GM19351 (cell line): ENCODE measurements at regions not wholly inside any gene's neighbourhood (a gene's known extent, or its start where the extent isn't known, plus 50 kb on each side); places are given as distances from the start of the nearest gene placed in this dataset.
"Not testable (repeated sequence)": the region's sequence is repeated elsewhere in the genome, so short reads cannot be mapped to it uniquely, and the experiment has no call there.

ENCODE experiments used
- ATAC-seq: cut with Tn5 transposase; IDR thresholded peaks from one replicate; pipeline ENCODE4 v1.9.1; 2021; ENCODE audit warnings: mild to moderate bottlenecking, moderate library complexity; ENCODE audit not compliant: unreplicated experiment

DNA sequence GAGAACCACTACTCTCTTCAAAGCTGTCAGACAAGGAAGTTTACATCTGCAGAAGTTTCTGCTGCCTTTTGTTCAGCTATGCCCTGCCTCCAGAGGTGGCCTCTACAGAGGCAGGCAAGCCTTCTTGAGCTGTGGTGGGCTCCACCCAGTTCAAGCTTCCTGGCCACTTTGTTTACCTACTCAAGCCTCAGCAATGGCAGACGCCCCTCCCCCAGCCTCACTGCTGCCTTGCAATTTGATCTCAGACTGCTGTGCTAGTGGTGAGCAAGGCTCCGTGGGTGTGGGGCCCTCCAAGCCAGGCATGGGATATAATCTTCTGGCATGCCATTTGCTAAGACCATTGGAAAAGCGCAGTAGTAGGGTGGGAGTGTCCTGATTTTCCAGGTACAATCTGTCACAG is 144.0 kb downstream of the CCNG2 start:
- ATAC-seq, result not testable (repeated sequence)

DNA sequence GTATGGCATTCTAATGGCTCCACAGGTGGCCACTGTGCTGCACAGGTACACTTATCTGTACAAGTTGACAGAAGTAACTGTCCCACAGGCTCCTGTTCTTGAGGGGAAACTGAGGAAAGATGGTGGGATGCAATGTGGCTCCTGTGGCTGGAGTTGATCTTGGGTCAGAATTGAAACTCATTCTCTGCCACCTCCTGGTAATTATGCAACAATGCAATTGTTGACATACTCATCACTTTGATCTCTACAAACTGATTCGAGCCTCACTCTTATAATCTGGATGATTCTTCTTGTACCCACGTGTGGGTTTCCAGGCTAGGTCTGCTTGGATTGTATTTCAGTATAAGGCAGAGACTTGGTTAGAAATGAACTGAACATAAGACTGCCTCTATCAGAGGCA is 148.8 kb downstream of the CCNG2 start:
- no peak for ATAC-seq

DNA sequence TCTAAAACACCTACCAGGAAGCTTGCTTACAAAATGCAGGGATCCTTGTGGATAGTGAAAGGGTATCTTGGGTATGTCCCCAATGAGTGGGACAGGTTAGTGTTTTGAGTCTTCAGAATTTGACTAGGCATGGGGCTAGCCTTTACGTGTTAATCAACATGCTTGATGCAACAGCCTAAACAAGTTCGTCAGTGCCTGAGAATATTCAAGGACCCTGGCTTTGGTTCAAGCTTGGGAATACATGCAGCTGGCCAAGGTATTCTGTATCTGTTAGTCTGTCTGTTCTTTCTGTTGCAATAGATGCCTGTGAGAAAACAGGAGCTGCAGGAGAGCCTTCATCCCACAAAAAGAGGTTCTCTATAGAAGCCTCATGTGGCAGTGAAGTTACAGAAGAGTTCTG is 149.5 kb downstream of the CCNG2 start:
- no peak for ATAC-seq

DNA sequence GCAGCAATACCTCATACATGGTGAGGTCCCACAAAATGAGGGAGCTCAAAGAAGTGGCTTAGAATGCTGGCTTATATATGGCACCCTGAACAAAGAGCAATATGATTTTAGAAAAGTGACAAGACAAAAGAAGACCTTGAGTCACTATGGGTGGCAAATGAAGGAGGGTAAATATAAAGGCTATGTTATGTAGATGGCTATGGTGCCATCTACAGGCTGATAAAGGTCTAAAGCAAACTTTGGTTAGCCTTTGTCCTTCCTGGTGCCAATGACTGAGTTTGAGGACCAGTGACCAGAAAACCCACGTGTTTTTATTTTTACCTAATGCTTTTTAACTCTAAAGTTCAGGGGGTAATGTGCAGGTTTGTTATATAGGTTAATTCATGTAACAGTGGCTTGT is 151.8 kb downstream of the CCNG2 start:
- no peak for ATAC-seq

DNA sequence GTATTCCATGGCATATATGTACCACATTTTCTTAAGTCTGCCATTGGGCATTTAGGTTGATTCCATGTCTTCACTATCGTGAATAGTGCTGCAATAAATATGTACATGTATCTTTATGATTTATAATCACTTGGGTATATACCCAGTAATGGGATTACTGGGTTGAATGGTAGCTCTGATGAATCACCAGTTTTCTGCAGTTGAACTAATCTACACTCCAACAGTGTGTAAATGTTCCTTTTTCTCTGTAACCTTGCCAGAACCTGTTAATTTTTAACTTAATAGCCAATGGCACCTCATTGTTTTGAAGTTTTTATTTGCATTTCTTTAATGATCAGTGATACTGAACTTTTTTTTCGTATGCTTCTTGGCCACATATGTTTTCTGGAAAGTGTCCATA is 152.5 kb downstream of the CCNG2 start:
- no peak for ATAC-seq

DNA sequence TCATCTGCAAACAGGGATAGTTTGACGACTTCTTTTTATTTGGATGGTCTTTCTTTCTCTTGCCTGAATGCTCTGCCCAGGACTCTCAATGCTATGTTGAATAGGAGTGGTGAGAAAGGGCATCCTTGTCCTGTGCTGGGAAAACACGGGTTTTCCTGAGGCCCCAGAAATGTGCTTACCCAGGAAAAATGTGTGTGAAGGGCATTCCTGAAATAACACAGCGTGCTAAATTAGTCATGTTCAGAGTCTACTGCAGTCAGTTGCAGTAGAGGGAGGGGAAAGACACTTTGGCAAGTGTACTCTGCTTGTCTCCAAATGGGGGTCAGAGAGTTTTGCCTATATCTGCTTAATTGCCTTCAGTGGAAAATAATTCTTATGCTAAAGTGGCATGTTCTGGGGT is 153.9 kb downstream of the CCNG2 start:
- ATAC-seq, result no peak

DNA sequence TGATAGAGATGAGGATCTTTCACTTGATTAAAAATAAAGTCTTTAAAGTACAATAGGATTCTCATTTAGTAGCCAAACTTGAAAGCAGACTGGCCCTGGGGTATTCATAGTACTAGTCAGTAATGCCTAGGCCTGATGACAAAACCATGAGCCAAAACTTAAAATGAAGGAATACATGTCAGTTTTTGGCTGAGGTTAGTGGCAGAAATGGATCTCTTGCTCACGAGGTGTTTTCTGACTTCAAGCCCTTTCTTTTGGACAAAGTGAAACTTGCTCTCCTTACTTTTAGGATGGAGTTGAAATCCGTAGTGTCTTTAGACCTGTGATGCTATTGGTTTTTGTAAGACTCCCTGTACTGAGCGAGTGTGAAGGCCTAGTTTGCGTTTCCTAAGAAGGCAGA is 157.7 kb downstream of the CCNG2 start:
- no peak for ATAC-seq

DNA sequence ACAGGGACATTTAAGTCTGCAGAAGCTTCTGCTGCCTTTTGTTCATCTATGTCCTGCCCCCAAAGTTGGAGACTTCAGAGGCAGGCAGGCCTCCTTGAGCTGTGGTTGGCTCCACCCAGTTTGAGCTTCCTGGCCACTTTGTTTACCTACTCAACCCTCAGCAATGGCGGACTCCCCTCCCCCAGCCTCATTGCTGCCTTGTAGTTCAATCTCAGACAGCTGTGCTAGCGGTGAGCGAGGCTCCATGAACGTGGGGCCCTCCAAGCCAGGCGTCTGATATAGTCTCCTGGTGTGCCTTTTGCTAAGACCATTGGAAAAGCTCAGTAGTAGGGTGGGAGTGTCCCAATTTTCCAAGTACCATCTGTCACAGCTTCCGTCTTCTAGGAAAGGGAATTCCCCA is 170.1 kb downstream of the CCNG2 start:
- ATAC-seq, result no peak

DNA sequence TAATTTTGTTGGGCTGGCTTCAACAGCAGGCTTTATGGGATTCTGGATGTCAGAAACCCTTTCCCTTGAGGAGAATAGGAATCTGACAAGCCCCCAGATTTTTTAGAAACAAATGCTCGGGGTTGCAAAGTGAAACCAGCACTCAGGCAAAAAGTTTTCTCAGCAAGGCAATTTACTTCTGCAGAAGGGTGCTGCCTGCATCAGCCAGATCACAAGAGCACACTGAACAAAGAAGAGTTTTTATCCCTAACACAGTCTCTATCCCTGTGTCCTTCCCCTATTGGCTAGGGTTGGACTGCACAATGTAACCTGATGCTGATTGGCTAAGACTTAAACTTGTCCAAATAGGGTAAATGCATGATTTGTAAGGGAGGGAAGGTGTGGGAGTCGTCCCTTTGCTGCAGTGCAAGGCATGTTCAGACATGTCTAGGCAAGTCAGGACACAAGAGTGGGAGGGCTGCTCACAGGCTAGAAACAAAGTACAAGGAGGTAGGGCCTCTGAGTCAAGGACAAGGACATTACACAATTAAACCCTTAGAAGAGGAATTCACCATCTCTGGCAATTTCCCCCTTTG is 175.8 kb downstream of the CCNG2 start:
- ATAC-seq, result no peak

DNA sequence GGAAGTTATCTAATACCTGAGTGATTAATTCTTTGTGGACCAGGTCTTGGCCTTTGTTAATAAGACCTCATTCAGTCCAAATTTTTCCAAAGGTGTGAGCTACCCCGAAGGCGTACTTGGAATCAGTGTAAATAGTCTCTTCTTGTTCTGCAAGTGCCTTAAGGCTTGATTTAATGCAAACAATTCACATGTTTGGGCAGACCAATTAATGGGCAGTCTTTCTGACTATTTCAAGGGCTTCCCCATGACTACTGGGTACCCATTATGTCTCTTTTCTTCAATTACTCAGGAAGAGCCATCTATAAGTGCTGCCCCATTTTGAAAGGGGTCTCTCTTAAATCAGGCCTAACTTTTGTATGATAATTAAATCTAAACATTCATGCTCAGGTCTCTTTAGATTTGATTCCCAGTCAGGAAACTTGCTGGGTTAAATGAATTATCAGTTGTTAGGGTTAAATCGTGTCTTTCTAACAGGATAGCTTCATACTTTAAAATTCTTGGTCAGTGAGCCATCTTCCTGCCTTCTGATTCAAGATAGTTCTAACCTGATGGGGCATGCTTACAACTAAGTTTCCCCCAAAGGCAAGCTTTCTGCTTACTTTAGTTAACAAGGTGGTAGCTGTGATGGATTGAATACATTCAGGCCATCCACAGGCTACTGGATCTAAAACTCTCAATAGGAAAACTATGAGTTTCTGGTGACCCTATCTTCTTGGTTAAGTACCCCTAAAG is 179.6 kb downstream of the CCNG2 start:
- ATAC-seq, result no peak

DNA sequence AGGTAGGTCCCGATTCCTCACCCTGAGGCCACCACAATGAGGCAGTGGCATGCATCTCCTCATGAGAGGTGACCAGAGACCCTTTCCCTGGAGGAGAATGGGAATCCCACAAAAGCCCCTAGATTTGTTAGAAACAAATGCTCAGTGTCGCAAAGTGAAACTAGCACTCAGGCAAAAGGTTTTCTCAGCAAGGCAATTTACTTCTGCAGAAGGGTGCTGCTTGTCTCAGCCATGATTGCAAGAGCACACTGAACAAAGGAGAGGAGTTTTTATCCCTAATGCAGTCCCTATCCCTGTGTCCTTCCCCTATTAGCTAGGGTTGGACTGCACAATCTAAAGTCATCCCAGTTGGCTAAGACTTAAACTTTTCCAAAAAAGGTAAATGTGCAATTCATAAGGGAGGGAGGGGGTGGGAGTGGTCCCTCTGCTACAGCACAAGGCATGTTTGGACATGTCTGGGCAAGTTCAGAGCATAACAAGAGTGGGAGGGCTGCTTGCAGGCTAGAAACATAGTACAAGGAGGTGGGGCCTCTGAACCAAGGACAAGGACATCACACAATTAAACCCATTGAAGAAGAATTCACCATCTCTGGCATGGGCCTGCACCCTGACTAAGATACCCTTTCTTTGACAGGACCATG is 185.3 kb downstream of the CCNG2 start:
- ATAC-seq, result no peak

DNA sequence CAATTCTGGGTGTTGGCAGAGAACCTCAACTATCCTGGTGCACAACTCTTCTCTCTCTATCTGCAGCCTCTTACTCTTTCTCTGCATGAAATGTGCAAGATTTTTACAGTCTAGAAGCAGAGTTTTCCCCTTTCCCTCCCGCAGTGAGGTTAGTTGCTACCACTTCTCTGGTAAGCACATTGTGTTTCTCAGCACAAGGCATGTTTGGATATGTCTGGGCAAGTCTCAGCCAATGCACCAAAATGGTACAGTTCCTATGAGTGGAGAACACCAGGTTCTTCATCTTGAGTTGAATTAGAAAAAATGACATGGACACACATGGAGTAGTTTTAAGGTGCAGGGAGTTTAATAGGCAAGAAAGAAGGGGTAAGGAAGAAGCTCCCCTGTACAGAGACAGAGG is 187.0 kb downstream of the CCNG2 start:
- ATAC-seq, result no peak

DNA sequence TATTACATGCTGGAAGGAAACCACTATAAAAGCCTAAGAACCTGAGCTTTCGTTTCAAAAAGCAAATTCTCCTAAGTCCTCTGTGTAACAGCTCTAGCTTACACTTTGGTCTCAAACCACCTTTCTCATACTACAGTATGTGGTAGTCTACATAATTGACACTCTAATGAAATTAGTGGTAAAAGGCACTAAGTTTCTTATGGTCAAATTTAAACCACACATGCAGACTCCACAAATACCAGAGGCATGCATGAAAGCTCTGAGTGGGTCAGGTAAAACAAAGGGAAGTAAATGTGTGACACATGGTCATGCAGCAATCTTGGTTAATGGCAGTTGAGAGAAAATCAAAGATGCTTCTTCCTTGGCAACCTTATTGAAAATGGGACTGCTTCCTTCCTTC is 187.8 kb downstream of the CCNG2 start:
- no peak for ATAC-seq

DNA sequence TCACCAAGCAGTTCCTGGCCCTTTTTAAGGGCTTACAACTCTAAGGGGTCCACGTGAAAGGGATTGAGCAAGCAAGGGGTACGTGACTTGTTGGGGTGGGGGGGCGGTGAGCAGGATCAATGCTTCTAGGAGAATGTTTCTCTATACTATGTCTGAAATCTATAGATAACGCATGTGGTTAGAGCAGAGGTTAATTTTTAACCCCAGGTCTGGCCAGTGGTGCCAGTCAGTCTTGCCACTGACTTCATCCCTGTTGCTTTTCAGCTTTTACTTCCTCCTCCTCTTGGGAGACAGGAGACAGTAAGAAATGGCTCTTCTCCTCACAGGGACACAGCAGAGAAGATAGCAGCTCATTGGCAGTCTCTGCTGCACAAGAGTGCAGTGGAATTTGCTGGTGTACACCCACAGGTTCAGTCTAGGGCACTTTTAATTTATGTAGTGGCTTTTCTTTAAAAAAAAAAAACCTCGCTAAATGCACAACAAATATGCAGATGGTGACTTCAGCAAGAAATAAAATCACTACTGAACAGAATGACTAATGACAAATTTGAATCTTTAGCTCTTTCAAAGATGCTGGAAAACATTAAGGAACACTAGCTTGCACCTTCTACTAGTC is 190.5 kb downstream of the CCNG2 start:
- ATAC-seq, result no peak

DNA sequence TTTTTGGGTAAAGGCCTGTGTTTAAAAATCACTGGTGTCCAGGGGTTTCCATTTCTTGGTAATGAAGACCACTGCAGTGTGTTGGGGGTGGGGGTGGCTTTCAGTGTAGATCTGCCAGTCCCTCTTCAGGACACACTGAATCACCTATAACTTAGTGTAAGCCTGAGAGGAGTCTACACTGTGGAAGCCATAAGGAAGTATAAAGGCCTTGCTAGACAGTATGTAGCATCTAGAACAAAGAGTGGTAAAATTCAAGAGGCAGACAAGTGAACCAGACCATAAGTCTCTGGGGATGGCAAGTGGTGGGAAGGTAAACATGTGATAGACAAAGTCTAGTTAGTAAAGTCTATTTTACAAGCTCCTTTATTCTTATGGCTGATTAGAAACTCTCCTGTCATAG is 191.8 kb downstream of the CCNG2 start:
- no peak for ATAC-seq

DNA sequence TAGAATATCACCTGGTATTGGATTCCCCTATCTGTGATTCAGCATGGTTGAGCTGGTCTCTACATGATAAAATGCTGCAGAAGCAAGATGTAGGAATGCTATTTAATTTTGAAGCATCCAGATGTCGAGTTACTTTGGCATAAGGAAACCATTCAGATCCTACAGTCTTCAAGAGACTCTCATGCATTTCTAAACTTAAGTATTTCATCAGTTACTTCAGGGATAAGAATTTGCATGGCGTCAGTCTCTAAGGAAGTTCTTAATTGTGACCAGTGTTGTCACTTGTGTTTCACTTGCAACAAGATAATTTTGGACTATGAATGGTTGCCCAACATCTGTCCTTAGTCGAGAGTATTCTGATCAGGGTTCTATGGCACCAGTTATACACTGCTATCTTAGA is 192.4 kb downstream of the CCNG2 start:
- no peak for ATAC-seq

DNA sequence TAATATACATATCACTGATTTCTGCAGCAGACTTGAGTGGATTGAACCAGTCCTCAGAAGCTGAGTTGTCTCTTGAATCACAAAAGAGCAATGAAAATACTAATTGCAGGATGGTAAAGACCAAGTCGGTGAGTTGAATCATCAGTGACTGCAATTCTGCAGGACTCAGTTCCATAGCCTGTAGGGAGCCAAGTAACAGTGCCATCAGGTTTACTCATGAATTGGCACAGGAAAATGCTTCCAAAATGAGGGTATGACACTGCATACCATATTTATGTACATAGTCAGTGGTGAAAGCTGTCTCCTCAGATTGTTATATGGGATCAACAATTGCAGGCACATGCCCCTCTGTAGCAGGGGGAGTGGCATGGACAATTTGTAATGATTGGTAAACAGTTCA is 192.8 kb downstream of the CCNG2 start:
- no peak for ATAC-seq

DNA sequence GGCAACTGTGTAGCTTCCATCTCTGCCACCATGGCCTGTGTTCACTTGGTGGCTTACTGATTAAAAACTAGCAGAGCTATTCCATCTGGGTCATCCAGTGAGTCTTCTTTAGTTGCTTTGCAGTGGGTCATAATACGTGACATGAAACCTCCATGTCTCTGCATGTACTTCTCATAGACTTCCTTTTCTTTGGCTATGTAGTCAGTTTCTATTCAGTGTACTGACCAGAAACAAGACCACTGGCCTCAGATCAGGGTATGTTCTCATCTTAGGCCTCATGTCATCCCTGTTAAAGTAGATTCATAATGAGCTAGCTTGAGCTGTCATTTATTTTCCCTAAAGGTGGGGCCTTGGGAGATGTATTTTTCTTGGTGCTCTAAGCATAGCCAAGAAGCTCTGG is 195.2 kb downstream of the CCNG2 start:
- no peak for ATAC-seq

DNA sequence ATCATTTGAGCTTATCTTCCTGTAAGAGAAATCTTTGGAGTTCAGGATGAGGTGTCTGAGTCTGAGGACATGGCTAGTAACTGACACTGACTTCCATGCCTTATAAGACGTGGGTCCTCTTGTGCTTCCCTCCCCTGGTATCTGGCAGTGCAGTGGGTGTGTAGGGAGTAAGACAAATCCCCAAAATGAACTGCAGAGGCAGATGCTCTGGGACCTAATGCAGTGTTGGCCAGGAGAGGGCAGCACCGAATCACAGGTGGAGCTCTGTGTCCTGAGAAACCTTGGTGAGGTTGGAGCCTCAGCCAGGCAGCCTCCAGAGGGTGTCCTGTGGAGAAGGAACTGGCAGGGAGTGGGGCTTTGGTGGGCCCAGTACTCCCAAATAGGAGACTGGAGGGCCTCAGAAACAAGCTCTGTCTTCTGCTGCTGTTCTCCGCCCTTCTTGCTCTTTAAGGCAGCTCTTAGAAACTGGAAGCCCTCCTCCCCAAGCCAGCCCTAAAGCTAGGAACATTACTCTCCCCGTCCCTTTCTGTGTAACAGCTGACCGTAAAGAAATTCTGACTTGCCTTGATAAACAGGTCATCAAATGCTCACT is 196.8 kb downstream of the CCNG2 start:
- peak; percentile 56 for ATAC-seq

DNA sequence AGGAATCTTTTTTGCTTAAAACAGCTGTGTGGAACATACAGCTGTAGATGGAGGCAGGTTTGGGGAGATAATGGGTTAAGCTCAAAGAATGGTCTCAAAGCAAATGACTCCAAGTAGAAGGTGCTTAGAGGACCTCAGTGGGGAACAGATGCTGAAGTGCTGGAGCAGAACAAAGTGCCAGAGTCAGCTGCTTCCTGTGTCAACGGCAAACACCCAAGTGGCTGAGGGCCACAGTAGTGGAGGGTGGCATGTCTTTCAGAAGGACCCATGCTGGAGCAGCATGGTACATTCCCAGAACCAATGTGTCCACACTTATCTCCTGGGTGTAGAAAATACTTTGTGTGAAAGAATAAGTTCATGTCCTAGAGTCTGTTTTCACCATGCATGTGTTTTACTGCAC is 197.5 kb downstream of the CCNG2 start:
- peak; percentile 46 for ATAC-seq

DNA sequence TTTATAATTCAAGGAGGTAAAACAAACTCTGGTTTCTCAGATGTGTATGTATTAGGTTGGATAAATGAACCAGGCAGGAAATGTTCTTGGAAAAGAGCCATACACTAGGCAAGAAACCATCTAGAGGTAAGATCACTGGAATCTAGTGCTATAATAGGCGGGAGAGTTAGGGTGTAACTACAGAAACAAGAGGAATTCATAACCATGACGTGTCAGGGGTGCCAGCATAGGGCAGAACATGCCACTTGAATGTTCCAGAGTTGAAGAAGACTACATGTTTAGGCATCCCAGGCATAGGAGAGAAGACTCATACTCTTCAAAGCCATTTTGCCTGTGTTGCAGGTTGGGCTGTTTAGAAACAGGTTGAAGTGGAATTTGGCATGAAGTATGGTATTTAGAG is 198.7 kb downstream of the CCNG2 start:
- no peak for ATAC-seq
